ENCODE measurements at regions not wholly inside any gene's neighbourhood (a gene's known extent, or its start where the extent isn't known, plus 50 kb on each side); places are given as distances from the start of the nearest gene placed in this dataset.

- DNase-seq (ENCODE audit: low read depth, low spot score) (no peak), FAIRE-seq (no peak)
- H2AFZ ChIP-seq (ENCODE audit: low read depth, low read length), result no peak overlapping the region
- ChIA-PET POLR2A (no interaction called here), CTCF (no interaction called here)
- no peak overlapping the region for H3K27ac ChIP-seq (ENCODE audit: insufficient read depth, low read depth, low read length)
- no TSS peak for BruUV-seq (replicated peaks)
- no peak overlapping the region for H3K4me2 ChIP-seq (ENCODE audit: insufficient read depth, low read length)
- no peaks in the 10 kb centered on the region for H3K9me3 ChIP-seq (replicated peaks; ENCODE audit: control insufficient read depth, insufficient read depth, low read length)
- no peaks in the 10 kb centered on the region for H3K9me1 ChIP-seq (replicated peaks; ENCODE audit: control insufficient read depth, extremely low read depth, insufficient read depth, low read length)
- no peak overlapping the region for H3K9ac ChIP-seq (replicated peaks; ENCODE audit: extremely low read depth, insufficient read depth, low read length)
- dilution Hi-C loops (cut with MboI; ENCODE audit: extremely low pct_ligation_motif_present, low sequenced_read_pairs), result no loop called here
- H4K20me1 ChIP-seq (replicated peaks; ENCODE audit: control insufficient read depth, extremely low read depth, insufficient read depth, low read length), result no peaks in the 10 kb centered on the region
- H3K4me3 ChIP-seq (replicated peaks in 1 of 3; ENCODE audit: insufficient read depth in 1 of 3, low read depth in 1 of 3, low read length in 3 of 3), result no peak overlapping the region
- no peaks in the 10 kb centered on the region for H3K79me2 ChIP-seq (ENCODE audit: control insufficient read depth, insufficient read depth, low read length)
- no peaks in the 10 kb centered on the region for H3K27me3 ChIP-seq (ENCODE audit: control insufficient read depth in 2 of 2, insufficient read depth in 2 of 2, low read length in 2 of 2)
- intact Hi-C loops (cut with micrococcal nuclease), result no loop called here
- H3K36me3 ChIP-seq (ENCODE audit: control insufficient read depth in 2 of 2, extremely low read depth in 1 of 2, insufficient read depth in 2 of 2, low read length in 2 of 2), result no peaks in the 10 kb centered on the region
- TF ChIP-seq MAX (IDR thresholded peaks at IDR 0.05; ENCODE audit: insufficient read depth, insufficient read length), result no peak
- no peak for TF ChIP-seq CTCF (IDR thresholded peaks at IDR 0.05; ENCODE audit: extremely low read depth in 1 of 2, insufficient read depth in 1 of 2, low read depth in 1 of 2, low read length in 2 of 2)
- TF ChIP-seq MYC (IDR thresholded peaks at IDR 0.05; ENCODE audit: low read depth, low read length), result no peak
- TF ChIP-seq GATA2 (IDR thresholded peaks at IDR 0.05; ENCODE audit: insufficient read depth, insufficient read length, low read depth, low read length), result no peak
- TF ChIP-seq JUN (IDR thresholded peaks at IDR 0.05; ENCODE audit: borderline replicate concordance, insufficient read depth, insufficient read length, low read depth), result no peak
- no peak for TF ChIP-seq EZH2 (IDR thresholded peaks at IDR 0.05; ENCODE audit: borderline replicate concordance, low read depth, low read length, severe bottlenecking)
- TF ChIP-seq POLR2AphosphoS5 (IDR thresholded peaks at IDR 0.05; ENCODE audit: insufficient read depth, low read depth, low read length), result no peak
- no peak for TF ChIP-seq POLR2A (IDR thresholded peaks at IDR 0.05; ENCODE audit: low read depth, low read length)
- no peak for TF ChIP-seq FOS (IDR thresholded peaks at IDR 0.05; ENCODE audit: borderline replicate concordance, insufficient read depth, low read length)
- H3K4me1 ChIP-seq (ENCODE audit: control insufficient read depth, extremely low read depth, insufficient read depth, low read length), result peaks cover 3% of the 10 kb centered on the region
Observed at GRCh38 chr9:31243386-31243785, 1141.1 kb upstream of the ACO1 start.
